Loucy (cell line): ENCODE measurements at regions not wholly inside any gene's neighbourhood (a gene's known extent, or its start where the extent isn't known, plus 50 kb on each side); places are given as distances from the start of the nearest gene placed in this dataset.
A peak's percentile ranks its signal among the peaks of the same experiment; 100 is the strongest.

Source experiments
- H2AFZ ChIP-seq: fragments of 200-600 bp; sonication (generic); 2 replicates; pipeline ENCODE4 v1.6.0; 2016; ENCODE audit warnings: antibody characterized with exemption, mild to moderate bottlenecking, low read length, moderate library complexity
- H3F3A ChIP-seq: fragments of 200-600 bp; 2 replicates; pipeline ENCODE4 v1.6.0; 2016; ENCODE audit warnings: antibody characterized with exemption, low read depth, mild to moderate bottlenecking
- H3K27me3 ChIP-seq: fragments of 200-600 bp; sonication (generic); 2 replicates; pipeline ENCODE4 v1.6.1; 2014; ENCODE audit warnings: low read length, mild to moderate bottlenecking; ENCODE audit not compliant: insufficient read depth, poor library complexity, severe bottlenecking
- H3K36me3 ChIP-seq: fragments of 200-600 bp; sonication (generic); 2 replicates; pipeline ENCODE4 v1.6.1; 2016; ENCODE audit warnings: low read length; ENCODE audit not compliant: insufficient read depth
- H3K4me1 ChIP-seq: fragments of 200-600 bp; sonication (generic); 2 replicates; pipeline ENCODE4 v1.5.1; 2014; ENCODE audit warnings: low read length, mild to moderate bottlenecking; ENCODE audit not compliant: insufficient read depth, poor library complexity, severe bottlenecking
- H3K4me2 ChIP-seq: fragments of 200-600 bp; sonication (generic); 2 replicates; pipeline ENCODE4 v1.6.0; 2014; ENCODE audit warnings: antibody characterized with exemption, low read length, low read depth, mild to moderate bottlenecking; ENCODE audit not compliant: poor library complexity, severe bottlenecking
- H3K4me3 ChIP-seq: fragments of 200-600 bp; sonication (generic); 2 replicates; pipeline ENCODE4 v1.5.1; 2014; ENCODE audit warnings: low read length, mild to moderate bottlenecking, mixed read lengths; ENCODE audit not compliant: poor library complexity, severe bottlenecking
- H3K79me2 ChIP-seq: fragments of 200-600 bp; sonication (generic); 2 replicates; pipeline ENCODE4 v1.6.1; 2014; ENCODE audit warnings: low read length; ENCODE audit not compliant: insufficient read depth
- H3K9ac ChIP-seq: fragments of 200-600 bp; sonication (generic); 2 replicates; pipeline ENCODE4 v1.6.0; 2014; ENCODE audit warnings: mild to moderate bottlenecking, low read depth, low read length, moderate library complexity; ENCODE audit not compliant: poor library complexity, severe bottlenecking
- H3K9me2 ChIP-seq: fragments of 200-600 bp; sonication (generic); replicated peaks from 2 replicates; pipeline ENCODE4 v1.6.1; 2016; ENCODE audit warnings: low read depth, low read length, mixed read lengths
- H3K9me3 ChIP-seq: fragments of 200-600 bp; sonication (generic); 2 replicates; pipeline ENCODE4 v1.6.1; 2014; ENCODE audit warnings: mild to moderate bottlenecking, antibody characterized with exemption, low read length, low read depth; ENCODE audit not compliant: insufficient read depth
- H4K20me1 ChIP-seq: fragments of 200-600 bp; sonication (generic); 2 replicates; pipeline ENCODE4 v1.6.0; 2014; ENCODE audit warnings: antibody characterized with exemption, low read length, mild to moderate bottlenecking; ENCODE audit not compliant: insufficient read depth, poor library complexity, severe bottlenecking
- EZH2phosphoT487 ChIP-seq: fragments of 200-600 bp; IDR thresholded peaks from 2 replicates; pipeline ENCODE4 v1.6.1; 2018; ENCODE audit warnings: antibody characterized with exemption, mild to moderate bottlenecking, moderate library complexity, borderline replicate concordance
- TF ChIP-seq, protein P1 (sequence below): fragments of 200-600 bp; sonication (generic); conservative IDR thresholded peaks from 2 replicates; pipeline ENCODE4 v1.5.1; 2014; ENCODE audit warnings: mild to moderate bottlenecking, antibody characterized with exemption, low read length

- peak overlapping the region; percentile 11; the same call in 1 of the 2 replicates for H2AFZ ChIP-seq
- no peaks in the 10 kb centered on the region for H3K36me3 ChIP-seq
- peak overlapping the region; percentile 53 for H3K4me2 ChIP-seq
- TF ChIP-seq, protein P1, sequence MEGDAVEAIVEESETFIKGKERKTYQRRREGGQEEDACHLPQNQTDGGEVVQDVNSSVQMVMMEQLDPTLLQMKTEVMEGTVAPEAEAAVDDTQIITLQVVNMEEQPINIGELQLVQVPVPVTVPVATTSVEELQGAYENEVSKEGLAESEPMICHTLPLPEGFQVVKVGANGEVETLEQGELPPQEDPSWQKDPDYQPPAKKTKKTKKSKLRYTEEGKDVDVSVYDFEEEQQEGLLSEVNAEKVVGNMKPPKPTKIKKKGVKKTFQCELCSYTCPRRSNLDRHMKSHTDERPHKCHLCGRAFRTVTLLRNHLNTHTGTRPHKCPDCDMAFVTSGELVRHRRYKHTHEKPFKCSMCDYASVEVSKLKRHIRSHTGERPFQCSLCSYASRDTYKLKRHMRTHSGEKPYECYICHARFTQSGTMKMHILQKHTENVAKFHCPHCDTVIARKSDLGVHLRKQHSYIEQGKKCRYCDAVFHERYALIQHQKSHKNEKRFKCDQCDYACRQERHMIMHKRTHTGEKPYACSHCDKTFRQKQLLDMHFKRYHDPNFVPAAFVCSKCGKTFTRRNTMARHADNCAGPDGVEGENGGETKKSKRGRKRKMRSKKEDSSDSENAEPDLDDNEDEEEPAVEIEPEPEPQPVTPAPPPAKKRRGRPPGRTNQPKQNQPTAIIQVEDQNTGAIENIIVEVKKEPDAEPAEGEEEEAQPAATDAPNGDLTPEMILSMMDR: peak; percentile 73
- no peak for TF ChIP-seq EZH2phosphoT487
- H3K9me2 ChIP-seq: no peaks in the 10 kb centered on the region
- no peaks in the 10 kb centered on the region for H3K79me2 ChIP-seq
- H3K27me3 ChIP-seq: no peaks in the 10 kb centered on the region
- peak overlapping the region; percentile 36 for H3K4me3 ChIP-seq
- no peaks in the 10 kb centered on the region for H4K20me1 ChIP-seq
- H3K9me3 ChIP-seq: 0 out of 2 replicates have a peak, but pooled peaks cover 3% of the 10 kb centered on the region
- peak overlapping the region; percentile 54 for H3K9ac ChIP-seq
- 0 out of 2 replicates have a peak, but pooled peaks cover 2% of the 10 kb centered on the region for H3F3A ChIP-seq
- H3K4me1 ChIP-seq: peaks cover 77% of the 10 kb centered on the region
Observed at GRCh38 chr3:187974871-187975271, 179.1 kb upstream of the LPP start.

DNA sequence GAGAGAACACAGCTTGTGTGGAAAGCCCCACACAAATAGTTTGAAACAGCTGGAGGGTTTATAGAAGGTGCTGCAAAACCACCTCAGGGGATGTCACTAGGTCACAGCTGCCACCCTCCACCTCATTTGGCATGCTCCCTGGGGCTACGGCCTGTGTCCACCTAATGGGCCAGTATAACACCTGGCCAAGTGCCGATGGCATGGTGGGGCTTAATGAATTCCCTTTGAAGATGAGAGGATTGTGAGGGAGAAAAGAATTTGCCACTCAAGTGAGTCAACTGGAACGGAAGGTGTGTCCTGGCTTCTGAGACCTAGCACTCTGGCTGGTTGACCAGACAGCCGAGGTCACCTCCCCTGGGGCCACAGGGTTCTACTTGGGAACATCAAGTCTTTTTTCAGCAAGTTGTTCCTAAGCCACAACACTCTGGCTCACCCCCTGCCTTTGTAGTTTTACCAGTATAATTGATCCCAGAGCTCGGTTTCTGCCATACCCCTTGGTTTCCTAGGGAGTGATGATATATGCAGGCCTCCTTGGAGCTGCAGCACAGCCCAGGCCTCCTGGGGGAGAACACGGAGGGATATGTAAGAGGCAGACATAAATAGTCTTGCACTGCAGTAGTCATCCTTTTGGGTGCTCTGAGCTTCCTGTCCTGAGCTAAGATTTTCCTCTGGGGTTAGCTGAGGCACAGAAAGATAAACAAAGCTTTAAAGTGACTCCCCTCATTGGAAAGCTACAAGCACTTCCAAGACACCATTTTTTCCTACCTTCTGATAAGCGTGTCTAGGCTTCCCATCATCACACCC, 178.2 kb upstream of the LPP start:
- Histone ChIP-seq H3K4me3 (peak overlapping the region; percentile 36), H3K9me3 (0 out of 2 replicates have a peak, but pooled peaks cover 3% of the 10 kb centered on the region), H2AFZ (no peak overlapping the region; the same call in 1 of the 2 replicates), H3K9ac (peak overlapping the region; percentile 54), H3K36me3 (no peaks in the 10 kb centered on the region), H3K4me1 (peaks cover 80% of the 10 kb centered on the region), H3F3A (0 out of 2 replicates have a peak, but pooled peaks cover 8% of the 10 kb centered on the region), H3K79me2 (no peaks in the 10 kb centered on the region), H4K20me1 (no peaks in the 10 kb centered on the region), H3K9me2 (no peaks in the 10 kb centered on the region), H3K27me3 (no peaks in the 10 kb centered on the region), H3K4me2 (peak overlapping the region; percentile 53)
- TF ChIP-seq, protein P1: no peak
- TF ChIP-seq EZH2phosphoT487: no peak

DNA sequence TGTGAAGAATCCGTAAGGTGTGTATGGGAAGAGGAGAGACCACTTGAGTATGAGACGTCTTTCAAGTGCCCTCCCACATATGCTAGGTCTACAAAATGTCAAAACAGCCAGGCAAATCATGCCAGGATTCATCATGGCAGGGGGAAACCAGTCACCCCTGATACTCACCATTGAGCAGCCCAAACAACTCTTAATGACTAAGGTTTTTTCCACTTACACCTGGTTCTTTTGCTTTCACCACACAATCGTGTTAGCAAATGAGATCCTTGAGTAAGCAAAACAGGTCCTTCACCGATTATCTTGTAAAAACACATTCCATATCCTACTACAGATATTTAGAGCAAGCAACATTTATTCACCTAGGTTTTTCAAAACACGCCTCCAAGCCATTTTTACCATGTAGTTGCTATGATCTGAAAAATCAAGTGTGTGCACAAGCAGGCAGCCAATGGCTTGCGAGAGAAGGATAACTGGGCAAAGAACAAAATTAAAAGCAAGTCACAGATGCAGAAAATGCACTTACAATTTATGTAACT, 177.5 kb upstream of the LPP start:
- peak overlapping the region; percentile 6 for H3K9ac ChIP-seq
- H2AFZ ChIP-seq: no peak overlapping the region
- H3K4me3 ChIP-seq: no peak overlapping the region

More for the DNA sequence above, 177.5 kb upstream of the LPP start:
- H4K20me1 ChIP-seq: no peaks in the 10 kb centered on the region
- H3K9me3 ChIP-seq: 0 out of 2 replicates have a peak, but pooled peaks cover 3% of the 10 kb centered on the region
- TF ChIP-seq, protein P1: no peak
- no peak for TF ChIP-seq EZH2phosphoT487
- peaks cover 80% of the 10 kb centered on the region for H3K4me1 ChIP-seq
- H3F3A ChIP-seq: 0 out of 2 replicates have a peak, but pooled peaks cover 8% of the 10 kb centered on the region
- H3K27me3 ChIP-seq: no peaks in the 10 kb centered on the region
- no peaks in the 10 kb centered on the region for H3K36me3 ChIP-seq
- H3K9me2 ChIP-seq: no peaks in the 10 kb centered on the region
- H3K79me2 ChIP-seq: no peaks in the 10 kb centered on the region
- H3K4me2 ChIP-seq: peak overlapping the region; percentile 53
